ENCODE measurements at regions not wholly inside any gene's neighbourhood (a gene's known extent, or its start where the extent isn't known, plus 50 kb on each side); places are given as distances from the start of the nearest gene placed in this dataset.

GRCh38 chr17:68812876-68813584 lies 142.2 kb downstream of the ABCA8 start:
- no peak for DNase-seq (ENCODE audit: low spot score)

GRCh38 chr17:68809148-68809547 lies 146.0 kb downstream of the ABCA8 start:
- no peak for DNase-seq (ENCODE audit: low spot score)

GRCh38 chr17:68807998-68808772 lies 147.0 kb downstream of the ABCA8 start:
- DNase-seq (ENCODE audit: low spot score) = no peak

GRCh38 chr17:68805609-68806008 lies 149.6 kb downstream of the ABCA8 start:
- no peak for DNase-seq (ENCODE audit: low spot score)

GRCh38 chr17:68804777-68805520 lies 150.2 kb downstream of the ABCA8 start:
- no peak for DNase-seq (ENCODE audit: low spot score)

GRCh38 chr17:68803164-68803929 lies 151.8 kb downstream of the ABCA8 start:
- no peak for DNase-seq (ENCODE audit: low spot score)

- DNase-seq (ENCODE audit: low spot score) = no peak
Observed at GRCh38 chr17:68801335-68802247, 153.6 kb downstream of the ABCA8 start.

GRCh38 chr17:68800751-68801150 lies 154.4 kb downstream of the ABCA8 start:
- DNase-seq (ENCODE audit: low spot score) = no peak

- peak; percentile 14 for DNase-seq (ENCODE audit: low spot score)
Observed at GRCh38 chr17:68794636-68795434, 160.4 kb downstream of the ABCA8 start.

GRCh38 chr17:68792873-68793272 lies 162.3 kb downstream of the ABCA8 start:
- no peak for DNase-seq (ENCODE audit: low spot score)

- no peak for DNase-seq (ENCODE audit: low spot score)
Observed at GRCh38 chr17:68792042-68792685, 163.0 kb downstream of the ABCA8 start.

GRCh38 chr17:68790931-68791330 lies 164.3 kb downstream of the ABCA8 start:
- no peak for DNase-seq (ENCODE audit: low spot score)

- no peak for DNase-seq (ENCODE audit: low spot score)
Observed at GRCh38 chr17:68790492-68790891, 164.7 kb downstream of the ABCA8 start.

GRCh38 chr17:68789203-68789962 lies 165.8 kb downstream of the ABCA8 start:
- DNase-seq (ENCODE audit: low spot score) = no peak

GRCh38 chr17:68785565-68786486 lies 169.4 kb downstream of the ABCA8 start:
- no peak for DNase-seq (ENCODE audit: low spot score)

GRCh38 chr17:68784431-68784830 lies 170.8 kb downstream of the ABCA8 start:
- no peak for DNase-seq (ENCODE audit: low spot score)

GRCh38 chr17:68783861-68784260 lies 171.3 kb downstream of the ABCA8 start:
- no peak for DNase-seq (ENCODE audit: low spot score)

GRCh38 chr17:68782789-68783188 lies 172.4 kb downstream of the ABCA8 start:
- no peak for DNase-seq (ENCODE audit: low spot score)

All from germinal center (tissue), 1 donor.